ENCODE measurements at regions not wholly inside any gene's neighbourhood (a gene's known extent, or its start where the extent isn't known, plus 50 kb on each side); places are given as distances from the start of the nearest gene placed in this dataset.

GRCh38 chr1:10895621-10896020 is 99.2 kb upstream of the CASZ1 start:
- TF ChIP-seq, protein P1, sequence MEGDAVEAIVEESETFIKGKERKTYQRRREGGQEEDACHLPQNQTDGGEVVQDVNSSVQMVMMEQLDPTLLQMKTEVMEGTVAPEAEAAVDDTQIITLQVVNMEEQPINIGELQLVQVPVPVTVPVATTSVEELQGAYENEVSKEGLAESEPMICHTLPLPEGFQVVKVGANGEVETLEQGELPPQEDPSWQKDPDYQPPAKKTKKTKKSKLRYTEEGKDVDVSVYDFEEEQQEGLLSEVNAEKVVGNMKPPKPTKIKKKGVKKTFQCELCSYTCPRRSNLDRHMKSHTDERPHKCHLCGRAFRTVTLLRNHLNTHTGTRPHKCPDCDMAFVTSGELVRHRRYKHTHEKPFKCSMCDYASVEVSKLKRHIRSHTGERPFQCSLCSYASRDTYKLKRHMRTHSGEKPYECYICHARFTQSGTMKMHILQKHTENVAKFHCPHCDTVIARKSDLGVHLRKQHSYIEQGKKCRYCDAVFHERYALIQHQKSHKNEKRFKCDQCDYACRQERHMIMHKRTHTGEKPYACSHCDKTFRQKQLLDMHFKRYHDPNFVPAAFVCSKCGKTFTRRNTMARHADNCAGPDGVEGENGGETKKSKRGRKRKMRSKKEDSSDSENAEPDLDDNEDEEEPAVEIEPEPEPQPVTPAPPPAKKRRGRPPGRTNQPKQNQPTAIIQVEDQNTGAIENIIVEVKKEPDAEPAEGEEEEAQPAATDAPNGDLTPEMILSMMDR (IDR thresholded peaks at IDR 0.05 in 4 of 5, conservative IDR thresholded peaks at IDR 0.05 in 1 of 5) = no peak
- no peak for TF ChIP-seq POLR2A (IDR thresholded peaks at IDR 0.05)

All from gastrocnemius medialis (tissue), 4 donors.